Muscle layer of colon (tissue), 2 donors: ENCODE measurements at regions not wholly inside any gene's neighbourhood (a gene's known extent, or its start where the extent isn't known, plus 50 kb on each side); places are given as distances from the start of the nearest gene placed in this dataset.

ENCODE experiments used
- H3K27ac ChIP-seq: one replicate; pipeline ENCODE4 v1.7.0; 2013; ENCODE audit warnings: low read depth, mild to moderate bottlenecking, low read length, moderate library complexity
- H3K27me3 ChIP-seq, 2 donors: one replicate each; pipeline ENCODE4 v1.7.0; 2013; ENCODE audit warnings: low read length in 2 of 2, mild to moderate bottlenecking in 2 of 2; ENCODE audit not compliant: insufficient read depth in 2 of 2, control insufficient read depth in 1 of 2
- H3K36me3 ChIP-seq: one replicate; pipeline ENCODE4 v1.7.0; 2013; ENCODE audit warnings: mild to moderate bottlenecking, low read length; ENCODE audit not compliant: insufficient read depth
- H3K4me1 ChIP-seq: one replicate; pipeline ENCODE4 v1.7.0; 2013; ENCODE audit warnings: mild to moderate bottlenecking, low read length; ENCODE audit not compliant: insufficient read depth
- H3K4me3 ChIP-seq, 2 donors: one replicate each; pipeline ENCODE4 v1.7.0; 2013; ENCODE audit warnings: low read length in 2 of 2, low read depth in 1 of 2, mild to moderate bottlenecking in 1 of 2, moderate library complexity in 1 of 2
- H3K9ac ChIP-seq: one replicate; pipeline ENCODE4 v1.7.0; 2013; ENCODE audit warnings: low read length
- H3K9me3 ChIP-seq: one replicate; pipeline ENCODE4 v1.7.0; 2013; ENCODE audit warnings: mild to moderate bottlenecking, low read length
- donor health status: abdominal sarcoma.
- donor health status: Adenocarcinoma of cecum.

- no peaks in the 10 kb centered on the region for H3K27me3 ChIP-seq
- H3K4me3 ChIP-seq: no peak overlapping the region
- H3K9me3 ChIP-seq: no peaks in the 10 kb centered on the region
- no peak overlapping the region for H3K27ac ChIP-seq
- H3K9ac ChIP-seq: no peak overlapping the region
- H3K36me3 ChIP-seq: no peaks in the 10 kb centered on the region
- no peaks in the 10 kb centered on the region for H3K4me1 ChIP-seq
Measured at GRCh38 chr9:92173318-92173717, 58.1 kb upstream of the SPTLC1 start.

DNA sequence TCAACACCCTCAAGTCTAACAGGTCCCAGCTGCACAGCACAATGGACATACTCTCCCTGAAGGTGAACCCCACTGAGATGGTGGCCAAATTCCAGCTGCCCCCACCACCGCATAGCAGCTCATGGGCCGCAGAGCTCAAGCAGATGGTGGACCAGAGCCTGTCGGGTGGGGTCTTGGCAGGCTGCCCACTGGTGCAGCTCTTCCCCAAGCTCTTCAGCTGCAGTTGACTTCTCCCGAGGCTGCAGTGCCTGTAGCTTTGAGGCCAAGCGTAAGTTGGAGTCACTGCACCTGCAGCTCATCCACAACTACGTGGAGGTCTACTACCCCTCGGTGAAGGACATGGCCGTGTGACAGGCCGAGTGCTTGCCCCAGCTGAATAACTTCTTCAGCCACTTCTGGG, 56.6 kb upstream of the SPTLC1 start:
- Histone ChIP-seq H3K36me3 (no peaks in the 10 kb centered on the region), H3K9ac (no peak overlapping the region), H3K27me3 (no peaks in the 10 kb centered on the region), H3K9me3 (no peaks in the 10 kb centered on the region), H3K4me1 (no peaks in the 10 kb centered on the region), H3K27ac (no peak overlapping the region), H3K4me3 (no peak overlapping the region)

- Histone ChIP-seq H3K9me3 (no peaks in the 10 kb centered on the region), H3K27ac (no peak overlapping the region), H3K36me3 (no peaks in the 10 kb centered on the region)
Measured at GRCh38 chr9:92171281-92171680, 56.1 kb upstream of the SPTLC1 start.

GRCh38 chr9:92170848-92171247, 55.6 kb upstream of the SPTLC1 start:
- Histone ChIP-seq H3K4me1 (no peaks in the 10 kb centered on the region), H3K4me3 (no peak overlapping the region), H3K9me3 (no peaks in the 10 kb centered on the region), H3K27ac (no peak overlapping the region), H3K36me3 (no peaks in the 10 kb centered on the region), H3K9ac (no peak overlapping the region), H3K27me3 (no peaks in the 10 kb centered on the region)

More at GRCh38 chr9:92171281-92171680, 56.1 kb upstream of the SPTLC1 start:
- no peaks in the 10 kb centered on the region for H3K4me1 ChIP-seq
- no peaks in the 10 kb centered on the region for H3K27me3 ChIP-seq
- H3K9ac ChIP-seq: no peak overlapping the region
- H3K4me3 ChIP-seq: no peak overlapping the region

DNA sequence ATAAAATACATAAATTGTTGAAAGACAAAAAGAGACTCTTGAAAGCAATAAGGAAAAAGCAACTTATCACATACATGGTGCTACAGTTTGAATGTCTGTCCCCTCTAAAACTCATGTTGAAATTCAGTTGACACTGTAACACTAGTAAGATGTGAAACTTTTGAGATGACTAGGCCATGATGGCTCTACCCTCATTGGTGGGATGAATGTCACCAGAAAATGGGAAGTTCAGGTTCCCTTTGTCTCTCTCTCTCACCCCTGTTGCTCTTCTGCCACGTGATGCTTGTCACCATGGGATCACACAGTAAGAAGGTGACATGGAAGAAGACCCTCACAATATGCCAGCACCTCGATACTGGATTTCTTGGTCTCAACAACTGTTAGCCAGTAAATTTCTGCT, 50.3 kb upstream of the SPTLC1 start:
- H3K27ac ChIP-seq: no peak overlapping the region
- no peaks in the 10 kb centered on the region for H3K27me3 ChIP-seq
- H3K4me3 ChIP-seq: no peak overlapping the region
- H3K9ac ChIP-seq: no peak overlapping the region
- H3K9me3 ChIP-seq: no peaks in the 10 kb centered on the region
- H3K36me3 ChIP-seq: no peaks in the 10 kb centered on the region
- no peaks in the 10 kb centered on the region for H3K4me1 ChIP-seq
